Endodermal cell (in vitro differentiated cells): ENCODE measurements at regions not wholly inside any gene's neighbourhood (a gene's known extent, or its start where the extent isn't known, plus 50 kb on each side); places are given as distances from the start of the nearest gene placed in this dataset.

Source experiments
- DNase-seq: peaks from one replicate; pipeline ENCODE4 v3.0.0-alpha.2; 2017
- H3K27ac ChIP-seq: 2 replicates; pipeline ENCODE4 v1.5.1; 2013; ENCODE audit warnings: mild to moderate bottlenecking, low read depth, low read length, moderate library complexity
- H3K27me3 ChIP-seq: 2 replicates; pipeline ENCODE4 v1.6.1; 2013; ENCODE audit warnings: mild to moderate bottlenecking, low read length, moderate library complexity; ENCODE audit not compliant: insufficient read depth, control insufficient read depth, poor library complexity, severe bottlenecking
- H3K36me3 ChIP-seq: 2 replicates; pipeline ENCODE4 v1.7.0; 2013; ENCODE audit warnings: mild to moderate bottlenecking, low read length, moderate library complexity; ENCODE audit not compliant: control insufficient read depth, insufficient read depth
- H3K4me1 ChIP-seq: one replicate; pipeline ENCODE4 v1.7.0; 2013; ENCODE audit warnings: low read length; ENCODE audit not compliant: control insufficient read depth, insufficient read depth
- H3K4me3 ChIP-seq: 2 replicates; pipeline ENCODE4 v1.5.1; 2013; ENCODE audit warnings: mild to moderate bottlenecking, low read length, moderate library complexity
- H3K9ac ChIP-seq: 2 replicates; pipeline ENCODE4 v1.6.1; 2013; ENCODE audit warnings: mild to moderate bottlenecking, low read length, moderate library complexity; ENCODE audit not compliant: poor library complexity, severe bottlenecking; ENCODE audit errors: extremely low read depth
- H3K9me3 ChIP-seq: 2 replicates; pipeline ENCODE4 v1.6.1; 2013; ENCODE audit warnings: mild to moderate bottlenecking, low read length, moderate library complexity; ENCODE audit not compliant: control insufficient read depth
- H3K27ac Mint-ChIP-seq: 2 replicates; pipeline ENCODE4 v1.8.0; 2020; ENCODE audit warnings: mixed read lengths
- H3K27me3 Mint-ChIP-seq: 2 replicates; pipeline ENCODE4 v1.8.0; 2021; ENCODE audit warnings: mild to moderate bottlenecking, mixed read lengths; ENCODE audit not compliant: insufficient read depth
- H3K36me3 Mint-ChIP-seq: 2 replicates; pipeline ENCODE4 v1.8.0; 2020; ENCODE audit warnings: low read depth, mixed read lengths
- H3K4me1 Mint-ChIP-seq: 2 replicates; pipeline ENCODE4 v1.8.0; 2020; ENCODE audit warnings: mixed read lengths
- H3K4me3 Mint-ChIP-seq: 2 replicates; pipeline ENCODE4 v1.8.0; 2020; ENCODE audit warnings: mild to moderate bottlenecking, moderate library complexity, mixed read lengths
- H3K9me3 Mint-ChIP-seq: 2 replicates; pipeline ENCODE4 v1.8.0; 2020; ENCODE audit warnings: mild to moderate bottlenecking, mixed read lengths
- WGBS, 2 experiments: methylation state at CpG; one replicate each; pipeline versions ENCODE4 v1.1.5 to v1.1.7; 2013; ENCODE audit warnings: missing lambda C conversion rate in 2 of 2, mixed read lengths in 1 of 2; ENCODE audit not compliant: insufficient coverage in 1 of 2, insufficient read length in 1 of 2; 5-methylcytosine and 5-hydroxymethylcytosine counted together
- TF ChIP-seq, protein P1 (sequence below): fragments of 200-600 bp; sonication (generic); conservative IDR thresholded peaks from 2 replicates; pipeline ENCODE4 v1.5.0; 2021; ENCODE audit warnings: antibody characterized with exemption, mild to moderate bottlenecking

DNA sequence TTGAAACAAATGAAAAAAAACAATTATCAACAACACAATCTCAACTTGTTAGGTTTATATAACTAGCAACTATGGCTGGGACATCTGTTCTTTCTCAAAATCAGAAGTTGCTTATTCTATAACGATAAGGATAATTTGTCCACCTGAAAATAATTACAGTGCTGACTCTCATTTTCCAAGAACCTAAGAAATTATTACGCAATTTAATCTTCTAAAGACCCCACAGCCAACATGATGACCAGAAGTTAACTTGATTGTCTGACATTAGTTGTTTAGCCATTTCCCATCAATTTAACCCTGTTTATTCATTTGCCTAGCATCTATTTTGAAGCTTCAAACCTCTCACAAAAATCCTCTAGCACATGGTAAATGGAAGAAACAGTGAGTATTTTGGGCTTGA is 293.8 kb downstream of the ELAVL2 start:
- Mint-ChIP-seq H3K27ac (no peak overlapping the region), H3K4me3 (no peak overlapping the region)
- 90 to 100% methylated on average over 2 of the region's 2 CpGs for WGBS, 2 experiments

DNA sequence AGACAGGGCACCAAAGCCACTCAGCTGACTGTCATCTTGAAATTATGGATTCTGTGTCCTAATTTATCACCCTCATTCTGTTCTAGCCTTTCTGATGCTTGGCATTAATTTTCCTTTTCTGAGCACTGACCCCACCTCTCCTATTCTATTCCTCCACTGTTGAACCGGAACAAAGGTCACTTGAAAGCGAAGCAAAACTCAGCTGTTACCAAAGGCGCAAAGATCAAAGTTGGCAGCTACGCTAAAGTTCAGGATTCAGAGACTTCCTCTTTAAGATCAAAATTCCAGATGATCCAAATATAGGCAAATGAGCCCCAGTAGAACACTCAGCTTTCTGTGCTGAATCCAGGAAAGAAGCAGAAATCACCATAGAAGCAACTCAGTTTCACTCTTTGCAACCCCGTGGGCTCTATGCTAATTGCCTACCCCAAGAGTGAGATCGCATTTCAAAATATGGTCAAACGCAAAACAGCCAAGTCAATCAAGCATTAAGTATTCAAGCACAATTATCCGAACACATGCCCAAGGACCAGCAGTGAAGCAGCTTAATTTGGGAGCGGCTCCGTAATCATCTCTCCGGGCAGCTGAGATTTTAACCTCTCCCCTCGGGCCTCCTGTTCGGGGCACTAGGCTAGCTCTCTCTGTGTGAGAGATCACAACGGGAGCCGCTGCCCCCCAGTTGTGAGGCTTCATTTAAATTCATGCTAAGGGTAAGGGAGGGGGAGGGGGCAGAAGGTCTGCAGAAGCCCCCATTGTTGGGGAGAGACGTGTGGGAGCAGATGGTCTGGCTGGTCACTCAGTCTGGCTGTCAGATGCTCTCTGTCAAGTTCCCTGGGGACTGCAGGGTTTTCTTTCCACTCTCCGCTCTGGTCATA is 288.6 kb downstream of the ELAVL2 start:
- H3K27ac ChIP-seq: peak overlapping the region; percentile 97
- TF ChIP-seq, protein P1, sequence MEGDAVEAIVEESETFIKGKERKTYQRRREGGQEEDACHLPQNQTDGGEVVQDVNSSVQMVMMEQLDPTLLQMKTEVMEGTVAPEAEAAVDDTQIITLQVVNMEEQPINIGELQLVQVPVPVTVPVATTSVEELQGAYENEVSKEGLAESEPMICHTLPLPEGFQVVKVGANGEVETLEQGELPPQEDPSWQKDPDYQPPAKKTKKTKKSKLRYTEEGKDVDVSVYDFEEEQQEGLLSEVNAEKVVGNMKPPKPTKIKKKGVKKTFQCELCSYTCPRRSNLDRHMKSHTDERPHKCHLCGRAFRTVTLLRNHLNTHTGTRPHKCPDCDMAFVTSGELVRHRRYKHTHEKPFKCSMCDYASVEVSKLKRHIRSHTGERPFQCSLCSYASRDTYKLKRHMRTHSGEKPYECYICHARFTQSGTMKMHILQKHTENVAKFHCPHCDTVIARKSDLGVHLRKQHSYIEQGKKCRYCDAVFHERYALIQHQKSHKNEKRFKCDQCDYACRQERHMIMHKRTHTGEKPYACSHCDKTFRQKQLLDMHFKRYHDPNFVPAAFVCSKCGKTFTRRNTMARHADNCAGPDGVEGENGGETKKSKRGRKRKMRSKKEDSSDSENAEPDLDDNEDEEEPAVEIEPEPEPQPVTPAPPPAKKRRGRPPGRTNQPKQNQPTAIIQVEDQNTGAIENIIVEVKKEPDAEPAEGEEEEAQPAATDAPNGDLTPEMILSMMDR: no peak
- Mint-ChIP-seq H3K4me1 (peaks cover 12% of the 10 kb centered on the region), H3K27ac (no peak overlapping the region), H3K9me3 (no peaks in the 10 kb centered on the region), H3K27me3 (peaks cover 19% of the 10 kb centered on the region), H3K4me3 (peak overlapping the region; percentile 32), H3K36me3 (no peaks in the 10 kb centered on the region)
- peak overlapping the region; percentile 62 for H3K4me3 ChIP-seq
- no peaks in the 10 kb centered on the region for H3K9me3 ChIP-seq
- H3K27me3 ChIP-seq: peaks cover 35% of the 10 kb centered on the region
- no peaks in the 10 kb centered on the region for H3K36me3 ChIP-seq
- peak; percentile 63 for DNase-seq
- H3K4me1 ChIP-seq: no peaks in the 10 kb centered on the region
- no peak overlapping the region for H3K9ac ChIP-seq
- WGBS, 2 experiments: 5 to 29% methylated on average over 4 to 17 of the region's 17 CpGs

More for the DNA sequence above, 293.8 kb downstream of the ELAVL2 start:
- peaks cover 11% of the 10 kb centered on the region for H3K27me3 ChIP-seq
- Mint-ChIP-seq H3K27me3 (peaks cover 5% of the 10 kb centered on the region), H3K9me3 (peaks cover 2% of the 10 kb centered on the region), H3K4me1 (peaks cover 3% of the 10 kb centered on the region), H3K36me3 (no peaks in the 10 kb centered on the region)
- TF ChIP-seq, protein P1: no peak
- no peaks in the 10 kb centered on the region for H3K9me3 ChIP-seq
- no peak overlapping the region for H3K9ac ChIP-seq
- H3K27ac ChIP-seq: no peak overlapping the region
- no peak for DNase-seq
- no peaks in the 10 kb centered on the region for H3K36me3 ChIP-seq
- no peaks in the 10 kb centered on the region for H3K4me1 ChIP-seq
- H3K4me3 ChIP-seq: no peak overlapping the region

DNA sequence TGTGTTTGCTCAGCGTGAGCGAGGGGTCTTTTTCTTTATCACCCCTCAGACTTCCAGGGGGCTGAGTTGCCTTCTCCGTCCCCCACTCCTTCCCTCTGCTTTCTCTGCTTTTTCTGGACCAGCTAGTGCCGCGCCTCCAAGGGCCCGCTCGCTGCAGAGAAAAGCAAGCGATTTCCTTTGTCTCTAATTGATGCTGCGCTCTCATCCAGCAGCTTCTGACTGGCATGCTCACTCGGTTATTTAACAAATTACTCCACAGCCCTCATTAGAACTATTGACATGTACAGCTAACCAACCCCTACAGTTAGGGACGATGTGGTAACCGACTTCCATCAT is 288.0 kb downstream of the ELAVL2 start:
- Histone ChIP-seq H3K27me3 (peaks cover 35% of the 10 kb centered on the region), H3K27ac (peak overlapping the region; percentile 97), H3K9ac (no peak overlapping the region), H3K4me3 (peak overlapping the region; percentile 62), H3K9me3 (no peaks in the 10 kb centered on the region), H3K36me3 (no peaks in the 10 kb centered on the region), H3K4me1 (no peaks in the 10 kb centered on the region)
- Mint-ChIP-seq H3K36me3 (no peaks in the 10 kb centered on the region), H3K9me3 (no peaks in the 10 kb centered on the region), H3K4me1 (peaks cover 13% of the 10 kb centered on the region), H3K4me3 (peak overlapping the region; percentile 32), H3K27ac (no peak overlapping the region), H3K27me3 (peaks cover 19% of the 10 kb centered on the region)
- DNase-seq: no peak
- TF ChIP-seq, protein P1: no peak
- 38 to 45% methylated on average over 12 of the region's 12 CpGs for WGBS, 2 experiments
